ENCODE measurements at regions not wholly inside any gene's neighbourhood (a gene's known extent, or its start where the extent isn't known, plus 50 kb on each side); places are given as distances from the start of the nearest gene placed in this dataset.
A peak's percentile ranks its signal among the peaks of the same experiment; 100 is the strongest.

GRCh38 chr2:53259395-53260009 lies 508.1 kb upstream of the CHAC2 start (continued):
- TF ChIP-seq, protein P1, sequence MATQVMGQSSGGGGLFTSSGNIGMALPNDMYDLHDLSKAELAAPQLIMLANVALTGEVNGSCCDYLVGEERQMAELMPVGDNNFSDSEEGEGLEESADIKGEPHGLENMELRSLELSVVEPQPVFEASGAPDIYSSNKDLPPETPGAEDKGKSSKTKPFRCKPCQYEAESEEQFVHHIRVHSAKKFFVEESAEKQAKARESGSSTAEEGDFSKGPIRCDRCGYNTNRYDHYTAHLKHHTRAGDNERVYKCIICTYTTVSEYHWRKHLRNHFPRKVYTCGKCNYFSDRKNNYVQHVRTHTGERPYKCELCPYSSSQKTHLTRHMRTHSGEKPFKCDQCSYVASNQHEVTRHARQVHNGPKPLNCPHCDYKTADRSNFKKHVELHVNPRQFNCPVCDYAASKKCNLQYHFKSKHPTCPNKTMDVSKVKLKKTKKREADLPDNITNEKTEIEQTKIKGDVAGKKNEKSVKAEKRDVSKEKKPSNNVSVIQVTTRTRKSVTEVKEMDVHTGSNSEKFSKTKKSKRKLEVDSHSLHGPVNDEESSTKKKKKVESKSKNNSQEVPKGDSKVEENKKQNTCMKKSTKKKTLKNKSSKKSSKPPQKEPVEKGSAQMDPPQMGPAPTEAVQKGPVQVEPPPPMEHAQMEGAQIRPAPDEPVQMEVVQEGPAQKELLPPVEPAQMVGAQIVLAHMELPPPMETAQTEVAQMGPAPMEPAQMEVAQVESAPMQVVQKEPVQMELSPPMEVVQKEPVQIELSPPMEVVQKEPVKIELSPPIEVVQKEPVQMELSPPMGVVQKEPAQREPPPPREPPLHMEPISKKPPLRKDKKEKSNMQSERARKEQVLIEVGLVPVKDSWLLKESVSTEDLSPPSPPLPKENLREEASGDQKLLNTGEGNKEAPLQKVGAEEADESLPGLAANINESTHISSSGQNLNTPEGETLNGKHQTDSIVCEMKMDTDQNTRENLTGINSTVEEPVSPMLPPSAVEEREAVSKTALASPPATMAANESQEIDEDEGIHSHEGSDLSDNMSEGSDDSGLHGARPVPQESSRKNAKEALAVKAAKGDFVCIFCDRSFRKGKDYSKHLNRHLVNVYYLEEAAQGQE (IDR thresholded peaks at IDR 0.05; ENCODE audit: unreplicated experiment) = no peak

DNA sequence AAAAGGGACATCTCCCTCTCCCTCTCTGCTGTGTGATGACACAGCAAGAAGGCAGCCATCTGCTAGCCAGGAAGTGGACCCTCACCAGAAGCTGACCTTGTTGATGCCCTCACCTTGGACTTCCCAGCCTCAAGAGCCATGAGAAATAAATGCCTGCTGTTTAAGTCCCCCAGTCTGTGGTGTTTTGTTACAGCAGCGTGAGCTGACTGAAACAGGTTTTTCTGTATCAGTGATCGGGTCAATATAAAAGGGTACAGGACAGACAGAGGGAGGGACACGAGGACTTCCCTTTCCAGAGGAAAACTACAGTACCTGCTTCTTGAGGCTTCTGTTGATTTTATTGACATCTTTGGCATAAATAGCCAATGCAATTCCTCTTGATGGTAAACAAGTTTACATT lies 510.3 kb upstream of the CHAC2 start:
- Mint-ChIP-seq H3K4me1 (peaks cover 2% of the 10 kb centered on the region), H3K27ac (no peak overlapping the region), H3K36me3 (ENCODE audit: low read depth) (no peaks in the 10 kb centered on the region), H3K9me3 (peaks cover 7% of the 10 kb centered on the region; the same call in 2 of the 3 replicates), H3K4me3 (no peak overlapping the region), H3K27me3 (ENCODE audit: insufficient read depth, low read depth, poor library complexity) (peaks cover 2% of the 10 kb centered on the region)
- no peaks in the 10 kb centered on the region for H3K4me1 ChIP-seq (ENCODE audit: insufficient read depth)
- no peaks in the 10 kb centered on the region for H3K36me3 ChIP-seq (ENCODE audit: insufficient read depth)
- no peak overlapping the region for H3K27ac ChIP-seq (ENCODE audit: low read depth)
- H3K9me2 ChIP-seq (ENCODE audit: insufficient read depth) = peaks cover 3% of the 10 kb centered on the region; the same call in 1 of the 2 replicates
- H3K79me2 ChIP-seq (replicated peaks; ENCODE audit: insufficient read depth) = no peaks in the 10 kb centered on the region
- no peaks in the 10 kb centered on the region for H3K27me3 ChIP-seq (ENCODE audit: insufficient read depth)
- H3K4me3 ChIP-seq = no peak overlapping the region
- no peaks in the 10 kb centered on the region for H3F3A ChIP-seq (replicated peaks; ENCODE audit: low read depth)
- H2AFZ ChIP-seq = peak overlapping the region; percentile 47; the same call in 1 of the 2 replicates
- no peak for ATAC-seq
- no peaks in the 10 kb centered on the region for H4K20me1 ChIP-seq (replicated peaks; ENCODE audit: insufficient read depth)
- no peak overlapping the region for H3K4me2 ChIP-seq
- DNase-seq (ENCODE audit: low spot score) = no peak
- no peak for TF ChIP-seq ZNF462 (CRISPR knock-in tag; IDR thresholded peaks at IDR 0.05)
- TF ChIP-seq, protein P1 (IDR thresholded peaks at IDR 0.05; ENCODE audit: unreplicated experiment) = no peak
- no peak for TF ChIP-seq ZNF331 (CRISPR knock-in tag; IDR thresholded peaks at IDR 0.05; ENCODE audit: low read depth)
- TF ChIP-seq ZNF114 (CRISPR knock-in tag; IDR thresholded peaks at IDR 0.05) = no peak
- TF ChIP-seq CREB1 (CRISPR knock-in tag; IDR thresholded peaks at IDR 0.05; ENCODE audit: low read depth) = no peak
- no peak for TF ChIP-seq CTCF (conservative IDR thresholded peaks at IDR 0.05; ENCODE audit: low read depth in 2 of 2)
- no peak for TF ChIP-seq POLR2AphosphoS5 (IDR thresholded peaks at IDR 0.05; ENCODE audit: low read depth)
- no peak for TF ChIP-seq EZH2phosphoT487 (IDR thresholded peaks at IDR 0.05; ENCODE audit: unreplicated experiment)
- TF ChIP-seq JUNB (IDR thresholded peaks at IDR 0.05; ENCODE audit: unreplicated experiment) = no peak

All from GM23338 (cell line).